Thoracic aorta (tissue), 2 donors: ENCODE measurements at regions not wholly inside any gene's neighbourhood (a gene's known extent, or its start where the extent isn't known, plus 50 kb on each side); places are given as distances from the start of the nearest gene placed in this dataset.

ENCODE experiments used
- ATAC-seq: fragments of 150-250 bp; one replicate; pipeline ENCODE4 v1.8.0; 2017; ENCODE audit warnings: low read depth; ENCODE audit not compliant: insufficient number of reproducible peaks, low FRiP score
- DNase-seq: peaks from one replicate; pipeline ENCODE4 v3.0.0-alpha.2; 2020; ENCODE audit warnings: low spot score
- H3K27ac ChIP-seq, 2 donors: fragments of 200-600 bp; sonication (generic); 1 replicate in 1 of 2; 2 replicates in 1 of 2; pipeline ENCODE4 v1.5.1; 2016; ENCODE audit warnings: mild to moderate bottlenecking in 2 of 2, moderate library complexity in 2 of 2
- H3K27me3 ChIP-seq: fragments of 200-600 bp; sonication (generic); replicated peaks from 2 replicates; pipeline ENCODE4 v1.6.0; 2016; ENCODE audit warnings: mild to moderate bottlenecking; ENCODE audit not compliant: insufficient read depth
- H3K36me3 ChIP-seq: fragments of 200-600 bp; sonication (generic); one replicate; pipeline ENCODE4 v1.5.1; 2016
- H3K4me1 ChIP-seq, 2 donors: fragments of 200-600 bp; sonication (generic); 1 replicate in 1 of 2; 2 replicates in 1 of 2; pipeline versions ENCODE4 v1.5.1 to v1.6.0; 2016; ENCODE audit warnings: low read depth in 2 of 2, mild to moderate bottlenecking in 1 of 2; ENCODE audit not compliant: control insufficient read depth in 1 of 2
- H3K4me3 ChIP-seq: fragments of 200-600 bp; sonication (generic); 2 replicates; pipeline ENCODE4 v1.5.1; 2016; ENCODE audit warnings: mild to moderate bottlenecking
- H3K9me3 ChIP-seq: fragments of 200-600 bp; sonication (generic); 2 replicates; pipeline ENCODE4 v1.5.1; 2016
- TF ChIP-seq, protein P1 (sequence below): fragments of 200-600 bp; sonication (generic); IDR thresholded peaks from one replicate; pipeline ENCODE4 v1.5.1; 2019; ENCODE audit warnings: antibody characterized with exemption

DNA sequence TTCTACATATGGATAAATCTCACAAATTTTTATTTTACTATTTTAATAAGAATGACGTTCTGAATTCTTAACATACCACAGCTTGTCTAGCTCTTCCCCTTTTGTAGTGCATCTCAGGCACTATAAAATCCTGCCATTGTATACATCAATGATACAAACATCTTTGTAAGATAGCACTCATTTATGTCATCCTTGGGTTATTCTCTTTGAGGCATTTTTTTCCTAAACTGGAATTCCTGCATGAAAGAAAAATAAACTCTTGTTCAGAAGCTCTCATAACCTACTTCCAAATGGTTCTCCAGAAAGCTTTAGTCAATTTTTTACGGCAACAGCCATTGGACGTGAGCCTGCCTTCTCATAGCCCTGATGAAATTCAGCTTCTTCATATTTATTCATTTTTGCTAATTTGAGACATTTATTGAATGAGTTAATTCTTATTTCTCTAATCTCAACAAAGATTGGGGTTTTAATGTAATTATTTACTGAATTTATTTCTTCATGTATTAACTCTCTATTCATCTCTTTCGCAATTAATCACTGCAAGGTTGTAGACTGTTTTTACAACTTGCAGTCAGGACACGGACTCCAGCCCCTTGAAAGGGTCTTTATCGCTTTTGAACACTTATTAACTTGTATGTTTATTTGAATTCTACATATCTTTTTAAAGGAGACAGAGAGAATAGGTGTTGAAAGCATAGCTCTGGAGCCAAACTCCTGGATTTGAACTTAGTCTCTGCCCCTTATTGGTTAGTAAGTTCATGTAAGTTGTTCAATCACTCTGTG is 57.6 kb upstream of the PARD3B start:
- Histone ChIP-seq H3K4me3 (no peak overlapping the region), H3K27me3 (no peaks in the 10 kb centered on the region), H3K36me3 (no peaks in the 10 kb centered on the region), H3K27ac (no peak overlapping the region), H3K4me1 (peaks cover 5 to 22% of the 10 kb centered on the region in 2 donors), H3K9me3 (no peaks in the 10 kb centered on the region)
- DNase-seq (no peak), ATAC-seq (no peak)
- TF ChIP-seq, protein P1, sequence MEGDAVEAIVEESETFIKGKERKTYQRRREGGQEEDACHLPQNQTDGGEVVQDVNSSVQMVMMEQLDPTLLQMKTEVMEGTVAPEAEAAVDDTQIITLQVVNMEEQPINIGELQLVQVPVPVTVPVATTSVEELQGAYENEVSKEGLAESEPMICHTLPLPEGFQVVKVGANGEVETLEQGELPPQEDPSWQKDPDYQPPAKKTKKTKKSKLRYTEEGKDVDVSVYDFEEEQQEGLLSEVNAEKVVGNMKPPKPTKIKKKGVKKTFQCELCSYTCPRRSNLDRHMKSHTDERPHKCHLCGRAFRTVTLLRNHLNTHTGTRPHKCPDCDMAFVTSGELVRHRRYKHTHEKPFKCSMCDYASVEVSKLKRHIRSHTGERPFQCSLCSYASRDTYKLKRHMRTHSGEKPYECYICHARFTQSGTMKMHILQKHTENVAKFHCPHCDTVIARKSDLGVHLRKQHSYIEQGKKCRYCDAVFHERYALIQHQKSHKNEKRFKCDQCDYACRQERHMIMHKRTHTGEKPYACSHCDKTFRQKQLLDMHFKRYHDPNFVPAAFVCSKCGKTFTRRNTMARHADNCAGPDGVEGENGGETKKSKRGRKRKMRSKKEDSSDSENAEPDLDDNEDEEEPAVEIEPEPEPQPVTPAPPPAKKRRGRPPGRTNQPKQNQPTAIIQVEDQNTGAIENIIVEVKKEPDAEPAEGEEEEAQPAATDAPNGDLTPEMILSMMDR: no peak

DNA sequence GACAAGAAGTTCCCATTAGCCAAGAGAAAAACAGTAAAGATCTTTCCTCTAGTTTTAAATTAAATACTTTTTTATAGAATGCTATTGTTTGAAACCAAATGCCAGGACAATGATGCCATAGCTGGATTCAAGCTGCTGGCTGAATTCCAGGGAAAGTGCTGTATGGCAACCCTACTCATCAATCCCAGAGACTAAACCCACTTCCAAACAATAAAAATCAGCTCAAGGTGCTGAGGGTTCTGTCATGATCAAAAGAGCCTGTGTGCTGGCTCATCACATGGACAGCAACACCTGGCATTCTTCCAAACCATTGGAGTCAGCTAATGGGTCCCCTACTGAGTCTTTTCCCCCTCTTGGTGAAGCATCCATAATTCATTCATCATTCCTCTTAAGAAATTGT is 53.7 kb upstream of the PARD3B start:
- no peak overlapping the region for H3K27ac ChIP-seq
- no peaks in the 10 kb centered on the region for H3K27me3 ChIP-seq
- TF ChIP-seq, protein P1: no peak
- H3K4me3 ChIP-seq: no peak overlapping the region
- no peaks in the 10 kb centered on the region for H3K36me3 ChIP-seq
- H3K9me3 ChIP-seq: no peaks in the 10 kb centered on the region
- DNase-seq (no peak), ATAC-seq (no peak)
- H3K4me1 ChIP-seq: peaks cover 5 to 18% of the 10 kb centered on the region in 2 donors

DNA sequence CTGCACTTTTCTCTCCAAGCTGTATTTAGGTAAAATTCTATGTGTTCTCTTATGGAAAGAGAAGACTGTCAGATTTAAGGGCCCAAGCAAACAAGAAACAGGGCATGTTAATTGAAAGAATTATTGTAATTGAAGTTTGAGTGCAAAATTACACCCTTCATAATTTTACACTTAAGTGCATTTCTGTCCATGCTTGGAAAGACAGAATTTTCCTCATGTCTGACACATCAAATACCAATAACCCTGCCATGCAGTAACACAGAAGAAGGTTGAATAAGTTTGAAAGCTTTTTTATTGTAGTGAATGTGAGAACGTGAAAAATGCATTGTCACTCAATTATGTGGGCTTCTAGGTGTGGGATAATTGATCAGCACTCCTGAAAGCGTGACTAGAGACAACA is 52.9 kb upstream of the PARD3B start:
- Histone ChIP-seq H3K9me3 (no peaks in the 10 kb centered on the region), H3K36me3 (no peaks in the 10 kb centered on the region), H3K27ac (no peak overlapping the region), H3K27me3 (no peaks in the 10 kb centered on the region), H3K4me1 (peaks cover 5 to 12% of the 10 kb centered on the region in 2 donors), H3K4me3 (no peak overlapping the region)
- no peak for DNase-seq
- no peak for ATAC-seq
- TF ChIP-seq, protein P1: no peak

DNA sequence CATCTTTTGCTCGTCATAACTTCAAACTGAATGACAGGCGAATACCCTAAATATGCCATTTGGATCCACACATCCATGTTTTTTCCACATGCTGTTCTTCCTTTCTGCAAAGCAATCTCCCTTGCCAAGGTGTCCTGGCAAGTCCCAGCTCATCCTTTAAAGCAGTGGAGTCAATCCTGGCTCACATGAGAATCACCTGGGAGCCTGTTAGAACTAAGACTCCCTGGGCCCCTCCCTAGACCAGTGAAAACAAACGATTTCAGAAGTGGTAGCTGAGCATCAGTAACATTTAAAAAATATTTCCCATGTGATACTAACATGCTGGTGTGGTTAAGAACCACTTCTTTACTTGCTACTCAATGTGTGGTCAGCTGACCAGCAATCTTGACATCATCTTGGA is 50.6 kb upstream of the PARD3B start:
- Histone ChIP-seq H3K9me3 (no peaks in the 10 kb centered on the region), H3K27ac (no peak overlapping the region), H3K27me3 (no peaks in the 10 kb centered on the region), H3K4me3 (no peak overlapping the region), H3K4me1 (peaks cover 5 to 12% of the 10 kb centered on the region in 2 donors), H3K36me3 (no peaks in the 10 kb centered on the region)
- TF ChIP-seq, protein P1: no peak
- no peak for DNase-seq
- no peak for ATAC-seq

DNA sequence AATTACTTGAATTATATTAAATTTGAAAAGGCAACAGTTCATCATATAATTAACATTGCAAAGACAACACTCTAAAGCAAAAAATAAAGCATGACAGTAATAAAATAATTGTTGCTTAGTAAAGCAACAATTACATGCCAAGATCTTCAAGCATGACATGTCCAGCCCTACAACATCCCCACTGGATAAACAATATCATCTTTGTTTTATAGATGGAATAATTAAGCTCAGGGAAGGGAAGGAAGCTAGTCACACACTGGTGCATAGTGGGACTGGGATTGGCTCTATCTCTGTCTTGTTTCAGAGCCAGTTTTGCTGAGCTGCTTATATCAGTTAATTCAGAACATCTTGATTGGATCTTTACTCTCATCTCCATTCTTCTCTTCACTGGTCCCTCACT is 49.9 kb upstream of the PARD3B start:
- H3K9me3 ChIP-seq: no peaks in the 10 kb centered on the region
- no peak for DNase-seq
- no peaks in the 10 kb centered on the region for H3K36me3 ChIP-seq
- peaks cover 5 to 12% of the 10 kb centered on the region in 2 donors for H3K4me1 ChIP-seq
- H3K27ac ChIP-seq: no peak overlapping the region
- H3K4me3 ChIP-seq: no peak overlapping the region
- no peak for ATAC-seq
- no peaks in the 10 kb centered on the region for H3K27me3 ChIP-seq
- TF ChIP-seq, protein P1: no peak
